Caco-2 (cell line): ENCODE measurements at regions not wholly inside any gene's neighbourhood (a gene's known extent, or its start where the extent isn't known, plus 50 kb on each side); places are given as distances from the start of the nearest gene placed in this dataset.

ENCODE experiments used
- BruUV-seq: library from RNA; stranded (reverse); fragments of 400-500 nt; replicated peaks from 2 replicates; lab custom pipeline; 2021; lab: Mats Ljungman, UMichigan
- CTCF ChIA-PET: fragments of 300-600 bp; sonication (Branson Sonifier 250); formaldehyde crosslinking; loops from one replicate; lab custom pipeline; 2022; ENCODE audit warnings: antibody characterized with exemption; lab: Charles Lee
- POLR2A ChIA-PET: fragments of 300-600 bp; sonication (Branson Sonifier 250); formaldehyde crosslinking; loops from one replicate; lab custom pipeline; 2022; ENCODE audit warnings: antibody characterized with exemption; lab: Charles Lee
- DNase-seq, 2 experiments: peaks; one replicate each; pipeline versions ENCODE4 v3.0.0 to v3.0.0-alpha.2; 2020 to 2022
- H3K27me3 ChIP-seq: replicated peaks from 2 replicates; pipeline ENCODE4 v1.6.0; 2011; ENCODE audit warnings: low read length; ENCODE audit not compliant: control insufficient read depth, insufficient read depth
- H3K36me3 ChIP-seq: 2 replicates; pipeline ENCODE4 v1.5.1; 2011; ENCODE audit warnings: low read length; ENCODE audit not compliant: control insufficient read depth, insufficient read depth
- H3K4me1 ChIP-seq: fragments of 250-450 bp; sonication (Bioruptor Pico); 2 replicates; pipeline ENCODE4 v1.5.1; 2020; ENCODE audit warnings: mild to moderate bottlenecking
- H3K4me3 ChIP-seq: 2 replicates; pipeline ENCODE4 v1.5.1; 2011; ENCODE audit warnings: low read depth, mild to moderate bottlenecking, control low read depth, low read length
- H3K9me3 ChIP-seq: fragments of 250-450 bp; sonication (Bioruptor Pico); 2 replicates; pipeline ENCODE4 v1.5.1; 2020; ENCODE audit warnings: mild to moderate bottlenecking, moderate library complexity
- H3K27ac Mint-ChIP-seq: one replicate; pipeline ENCODE4 v1.8.0; 2022; ENCODE audit warnings: mixed read lengths; ENCODE audit not compliant: unreplicated experiment
- H3K27me3 Mint-ChIP-seq: one replicate; pipeline ENCODE4 v1.8.0; 2022; ENCODE audit warnings: mixed read lengths; ENCODE audit not compliant: insufficient read depth, unreplicated experiment
- H3K36me3 Mint-ChIP-seq: one replicate; pipeline ENCODE4 v1.8.0; 2022; ENCODE audit warnings: mild to moderate bottlenecking, mixed read lengths; ENCODE audit not compliant: insufficient read depth, unreplicated experiment
- H3K4me1 Mint-ChIP-seq: one replicate; pipeline ENCODE4 v1.8.0; 2022; ENCODE audit warnings: low read depth, mixed read lengths; ENCODE audit not compliant: unreplicated experiment
- H3K4me3 Mint-ChIP-seq: one replicate; pipeline ENCODE4 v1.8.0; 2022; ENCODE audit warnings: mild to moderate bottlenecking, moderate library complexity, mixed read lengths; ENCODE audit not compliant: unreplicated experiment
- H3K9me3 Mint-ChIP-seq: one replicate; pipeline ENCODE4 v1.8.0; 2022; ENCODE audit warnings: mixed read lengths; ENCODE audit not compliant: unreplicated experiment
- intact Hi-C: fragments of 100-400 bp; cut with micrococcal nuclease; formaldehyde crosslinking; loops from one replicate; pipeline ENCODE4 v1.10.0; 2022; ENCODE audit not compliant: unreplicated experiment
- TF ChIP-seq, protein P1 (sequence below), 2 experiments: fragments of 200-600 bp in 1 of 2; IDR thresholded peaks; 1 replicate in 1 of 2; 2 replicates in 1 of 2; pipeline versions ENCODE4 v1.5.1 to v1.8.0; 2011 to 2022; ENCODE audit warnings: antibody characterized with exemption in 1 of 2, control low read depth in 1 of 2, inconsistent platforms in 1 of 2, low read depth in 1 of 2, low read length in 1 of 2, mild to moderate bottlenecking in 1 of 2, moderate library complexity in 1 of 2; ENCODE audit not compliant: insufficient read depth in 1 of 2, severe bottlenecking in 1 of 2, unreplicated experiment in 1 of 2

DNA sequence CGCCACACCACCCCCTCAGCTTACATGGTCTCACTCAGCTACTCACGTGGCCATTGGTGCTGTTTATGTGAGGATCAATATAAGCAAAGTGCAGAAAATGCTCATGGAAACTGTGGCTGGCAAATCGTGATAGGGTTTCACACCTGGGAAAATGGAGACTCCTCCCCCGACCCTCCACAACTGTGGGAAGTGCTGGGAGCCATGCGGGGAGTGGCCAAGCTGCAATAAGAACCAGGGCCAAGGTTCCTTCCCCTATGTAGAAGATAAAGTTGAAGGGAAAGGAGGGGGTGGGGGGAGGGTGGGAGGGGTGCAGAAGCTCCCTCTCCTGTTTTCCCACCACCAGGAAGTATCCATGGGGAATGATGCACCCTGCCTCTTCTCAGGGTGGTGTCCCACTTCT lies 145.5 kb upstream of the MAMLD1 start:
- intact Hi-C loops, result no loop called here
- no peak overlapping the region for H3K4me3 Mint-ChIP-seq
- ChIA-PET POLR2A (no interaction called here), CTCF (no interaction called here)
- TF ChIP-seq, protein P1, sequence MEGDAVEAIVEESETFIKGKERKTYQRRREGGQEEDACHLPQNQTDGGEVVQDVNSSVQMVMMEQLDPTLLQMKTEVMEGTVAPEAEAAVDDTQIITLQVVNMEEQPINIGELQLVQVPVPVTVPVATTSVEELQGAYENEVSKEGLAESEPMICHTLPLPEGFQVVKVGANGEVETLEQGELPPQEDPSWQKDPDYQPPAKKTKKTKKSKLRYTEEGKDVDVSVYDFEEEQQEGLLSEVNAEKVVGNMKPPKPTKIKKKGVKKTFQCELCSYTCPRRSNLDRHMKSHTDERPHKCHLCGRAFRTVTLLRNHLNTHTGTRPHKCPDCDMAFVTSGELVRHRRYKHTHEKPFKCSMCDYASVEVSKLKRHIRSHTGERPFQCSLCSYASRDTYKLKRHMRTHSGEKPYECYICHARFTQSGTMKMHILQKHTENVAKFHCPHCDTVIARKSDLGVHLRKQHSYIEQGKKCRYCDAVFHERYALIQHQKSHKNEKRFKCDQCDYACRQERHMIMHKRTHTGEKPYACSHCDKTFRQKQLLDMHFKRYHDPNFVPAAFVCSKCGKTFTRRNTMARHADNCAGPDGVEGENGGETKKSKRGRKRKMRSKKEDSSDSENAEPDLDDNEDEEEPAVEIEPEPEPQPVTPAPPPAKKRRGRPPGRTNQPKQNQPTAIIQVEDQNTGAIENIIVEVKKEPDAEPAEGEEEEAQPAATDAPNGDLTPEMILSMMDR (IDR thresholded peaks at IDR 0.05; ENCODE audit: insufficient read depth in 1 of 2, low read depth in 1 of 2, low read length in 1 of 2, severe bottlenecking in 1 of 2, unreplicated experiment in 1 of 2), result no peak
- no TSS peak for BruUV-seq
- Histone ChIP-seq H3K4me3 (no peak overlapping the region), H3K4me1 (no peaks in the 10 kb centered on the region), H3K9me3 (no peaks in the 10 kb centered on the region), H3K27me3 (no peaks in the 10 kb centered on the region), H3K36me3 (no peaks in the 10 kb centered on the region)
- H3K36me3 Mint-ChIP-seq, result no peaks in the 10 kb centered on the region
- peaks cover 14% of the 10 kb centered on the region for H3K27me3 Mint-ChIP-seq
- H3K4me1 Mint-ChIP-seq, result no peaks in the 10 kb centered on the region
- no peak overlapping the region for H3K27ac Mint-ChIP-seq
- no peaks in the 10 kb centered on the region for H3K9me3 Mint-ChIP-seq
- DNase-seq, result no peak

DNA sequence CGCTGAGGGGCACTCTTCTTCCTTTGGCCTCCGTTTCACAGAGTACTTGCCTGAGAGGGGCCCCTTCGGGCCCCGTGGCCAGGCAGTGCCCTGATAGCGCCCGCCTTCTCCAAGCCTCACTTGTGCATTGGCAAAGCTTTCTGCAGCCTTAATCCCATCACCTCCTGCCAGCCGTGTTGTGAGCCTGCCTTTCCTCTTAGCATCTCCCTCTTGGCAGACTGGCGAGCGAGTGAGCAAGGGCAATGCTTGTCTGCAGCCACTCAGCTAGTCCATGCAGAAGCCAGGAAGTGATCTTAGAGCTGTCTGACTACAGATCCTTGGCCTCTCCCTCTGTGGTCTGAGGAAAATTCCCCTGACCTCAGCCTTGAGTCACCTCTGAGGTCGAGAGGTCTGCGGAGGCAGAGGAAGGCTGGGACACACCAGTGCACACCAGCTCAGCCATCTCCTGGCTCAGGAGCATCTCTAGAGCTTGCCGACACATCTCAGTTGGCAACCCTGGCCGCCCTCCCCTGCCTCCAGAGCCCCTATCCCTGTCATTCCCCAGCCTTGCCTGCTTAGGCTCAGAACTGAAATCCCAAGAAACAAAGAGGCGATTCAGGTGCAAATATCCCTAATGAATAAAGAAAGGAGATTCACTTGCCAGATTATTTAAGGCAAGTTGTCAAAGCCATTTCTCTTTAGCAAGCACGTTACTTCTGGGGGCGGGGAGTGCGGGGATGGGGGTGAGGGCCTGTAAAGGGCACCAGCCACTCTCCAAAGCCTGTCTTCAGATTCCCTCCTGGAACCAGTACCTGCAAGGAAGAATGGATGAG lies 143.5 kb upstream of the MAMLD1 start:
- ChIA-PET CTCF (no interaction called here), POLR2A (no interaction called here)
- no peaks in the 10 kb centered on the region for H3K36me3 Mint-ChIP-seq
- H3K4me3 Mint-ChIP-seq, result no peak overlapping the region
- BruUV-seq, result no TSS peak
- Histone ChIP-seq H3K4me3 (no peak overlapping the region), H3K4me1 (no peaks in the 10 kb centered on the region), H3K36me3 (no peaks in the 10 kb centered on the region), H3K9me3 (no peaks in the 10 kb centered on the region), H3K27me3 (no peaks in the 10 kb centered on the region)
- no peak overlapping the region for H3K27ac Mint-ChIP-seq
- no peak for DNase-seq
- intact Hi-C loops, result no loop called here
- TF ChIP-seq, protein P1 (IDR thresholded peaks at IDR 0.05; ENCODE audit: insufficient read depth in 1 of 2, low read depth in 1 of 2, low read length in 1 of 2, severe bottlenecking in 1 of 2, unreplicated experiment in 1 of 2), result no peak
- H3K4me1 Mint-ChIP-seq, result no peaks in the 10 kb centered on the region
- H3K27me3 Mint-ChIP-seq, result peaks cover 18% of the 10 kb centered on the region
- no peaks in the 10 kb centered on the region for H3K9me3 Mint-ChIP-seq

DNA sequence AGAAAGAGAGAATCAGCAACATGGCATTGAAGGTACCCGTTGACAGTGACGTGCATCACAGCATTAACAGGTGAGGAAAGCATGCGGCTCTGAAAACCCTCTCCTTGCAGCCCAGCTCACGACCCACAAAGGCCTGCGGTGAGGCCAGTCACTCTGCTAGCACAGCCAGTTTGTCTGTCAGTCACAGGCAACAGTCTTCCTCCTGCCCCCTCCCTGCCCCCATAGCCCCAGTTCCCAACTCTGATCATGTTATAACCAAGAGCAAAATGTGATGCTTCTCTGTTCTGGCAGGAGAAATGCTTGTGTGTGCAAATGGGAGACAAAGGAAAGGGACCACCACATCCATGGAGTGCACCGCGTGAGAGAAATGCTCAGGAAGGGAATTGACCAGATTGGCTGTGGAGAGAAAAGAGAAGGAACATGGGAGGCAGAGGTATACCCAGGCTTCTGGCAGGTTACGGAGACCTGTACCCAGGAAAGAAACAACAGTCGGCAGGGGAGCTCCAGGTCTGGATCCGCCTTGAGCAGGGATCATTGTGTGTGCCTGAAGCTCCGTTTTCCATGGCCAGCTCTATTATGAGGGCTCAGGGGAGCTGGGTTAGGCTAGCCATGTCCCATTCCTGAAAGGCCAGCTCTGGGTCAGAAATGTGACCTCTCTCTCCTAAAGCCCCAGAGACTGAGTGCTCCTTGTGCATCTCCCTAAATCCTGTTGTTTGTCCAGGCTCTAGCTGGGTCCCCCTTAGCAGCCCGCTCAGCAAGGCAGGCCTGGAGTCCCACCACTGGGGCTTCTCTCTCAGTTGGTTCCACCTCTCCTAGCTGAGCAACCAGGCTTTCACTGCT lies 139.7 kb upstream of the MAMLD1 start:
- peaks cover 25% of the 10 kb centered on the region for H3K27me3 Mint-ChIP-seq
- Histone ChIP-seq H3K4me3 (no peak overlapping the region), H3K36me3 (no peaks in the 10 kb centered on the region), H3K27me3 (no peaks in the 10 kb centered on the region), H3K4me1 (no peaks in the 10 kb centered on the region), H3K9me3 (no peaks in the 10 kb centered on the region)
- intact Hi-C loops, result no loop called here
- H3K4me3 Mint-ChIP-seq, result no peak overlapping the region
- no peak for DNase-seq
- H3K36me3 Mint-ChIP-seq, result no peaks in the 10 kb centered on the region
- no peaks in the 10 kb centered on the region for H3K9me3 Mint-ChIP-seq
- no peaks in the 10 kb centered on the region for H3K4me1 Mint-ChIP-seq
- BruUV-seq, result no TSS peak
- no peak overlapping the region for H3K27ac Mint-ChIP-seq
- TF ChIP-seq, protein P1 (IDR thresholded peaks at IDR 0.05; ENCODE audit: insufficient read depth in 1 of 2, low read depth in 1 of 2, low read length in 1 of 2, severe bottlenecking in 1 of 2, unreplicated experiment in 1 of 2), result no peak
- POLR2A ChIA-PET, result no interaction called here
- CTCF ChIA-PET, result no interaction called here
